K562 (cell line): ENCODE measurements at regions not wholly inside any gene's neighbourhood (a gene's known extent, or its start where the extent isn't known, plus 50 kb on each side); places are given as distances from the start of the nearest gene placed in this dataset.

Experiments
- ATAC-seq: fragments of 200-7000 bp; cut with Tn5 transposase; 3 replicates; pipeline ENCODE4 v1.9.1; 2020; ENCODE audit warnings: moderate library complexity
- BruUV-seq: library from RNA; stranded (reverse); fragments of 400-500 nt; replicated peaks from 2 replicates; lab custom pipeline; 2021; lab: Mats Ljungman, UMichigan
- CTCF ChIA-PET: fragments of 300-600 bp; formaldehyde crosslinking; extraction: SDS; loops from one replicate; lab custom pipeline; 2021; ENCODE audit warnings: low intra/inter-chr PET ratio; lab: Yijun Ruan, JAX
- POLR2A ChIA-PET: fragments of 300-600, 350-650 bp; sonication (Branson Sonifier 250); formaldehyde crosslinking; extraction: SDS; loops from one replicate; lab custom pipeline; 2021; ENCODE audit warnings: antibody characterized with exemption, inconsistent platforms; lab: Yijun Ruan, JAX
- DNase-seq, 4 experiments: peaks; one replicate each; pipeline versions ENCODE4 v3.0.0 to v3.0.0-alpha.2; 2011 to 2018; ENCODE audit warnings: low spot score in 3 of 4, mixed read lengths in 3 of 4; ENCODE audit errors: extremely low read depth in 1 of 4
- FAIRE-seq: peaks from 2 replicates; lab custom pipeline; 2011; peaks lifted over from hg19 to GRCh38; lab: Jason Lieb, UNC
- H2AFZ ChIP-seq: 2 replicates; pipeline ENCODE4 v1.6.0; 2011; ENCODE audit warnings: low read depth, low read length, control low read depth, inconsistent platforms
- H3K27ac ChIP-seq: fragments of 200-600 bp; 3 replicates; pipeline ENCODE4 v1.8.0; 2011; ENCODE audit warnings: low read depth, mild to moderate bottlenecking, control low read depth, inconsistent platforms, low read length, moderate library complexity, mixed read lengths; ENCODE audit errors: extremely low read depth
- H3K27me3 ChIP-seq, 2 experiments: fragments of 300-600 bp in 1 of 2; 2 replicates in 1 of 2; 3 replicates in 1 of 2; pipeline versions ENCODE4 v1.6.0 to v1.8.0; 2011; ENCODE audit warnings: inconsistent platforms in 2 of 2, low read length in 2 of 2, mild to moderate bottlenecking in 1 of 2, mixed read lengths in 1 of 2, moderate library complexity in 1 of 2; ENCODE audit not compliant: control insufficient read depth in 2 of 2, insufficient read depth in 2 of 2
- H3K36me3 ChIP-seq: fragments of 300-600 bp; 3 replicates; pipeline ENCODE4 v1.8.0; 2011; ENCODE audit warnings: mild to moderate bottlenecking, low read length, inconsistent platforms; ENCODE audit not compliant: control insufficient read depth, insufficient read depth
- H3K4me1 ChIP-seq, 2 experiments: fragments of 200-600 bp in 1 of 2; replicated peaks in 1 of 2; 2 replicates in 1 of 2; 3 replicates in 1 of 2; pipeline versions ENCODE4 v1.5.1 to v1.8.0; 2011; ENCODE audit warnings: inconsistent platforms in 2 of 2, low read length in 2 of 2, mild to moderate bottlenecking in 1 of 2, mixed read lengths in 1 of 2, moderate library complexity in 1 of 2; ENCODE audit not compliant: control insufficient read depth in 2 of 2, insufficient read depth in 2 of 2
- H3K4me2 ChIP-seq: 2 replicates; pipeline ENCODE4 v1.6.1; 2011; ENCODE audit warnings: low read length, control low read depth, inconsistent platforms, mixed read lengths; ENCODE audit not compliant: insufficient read depth
- H3K4me3 ChIP-seq: fragments of 200-600 bp; sonication (generic), shearing (Covaris generic); 2 replicates; pipeline ENCODE4 v1.5.1; 2016; ENCODE audit warnings: control low read depth, inconsistent platforms
- H3K79me2 ChIP-seq: fragments of 200-600 bp; 3 replicates; pipeline ENCODE4 v1.8.0; 2011; ENCODE audit warnings: low read length, inconsistent platforms; ENCODE audit not compliant: control insufficient read depth, insufficient read depth
- H3K9ac ChIP-seq, 2 experiments: 2 replicates each; pipeline versions ENCODE4 v1.6.0 to v1.6.1; 2011; ENCODE audit warnings: low read depth in 2 of 2, low read length in 2 of 2, control low read depth in 1 of 2, inconsistent platforms in 1 of 2, mild to moderate bottlenecking in 1 of 2, mixed read lengths in 1 of 2; ENCODE audit not compliant: insufficient read depth in 1 of 2
- H3K9me1 ChIP-seq: one replicate; pipeline ENCODE4 v1.6.0; 2011; ENCODE audit warnings: inconsistent platforms, mild to moderate bottlenecking, low read length, moderate library complexity; ENCODE audit not compliant: control insufficient read depth, insufficient read depth
- H3K9me3 ChIP-seq: replicated peaks from 2 replicates; pipeline ENCODE4 v1.5.1; 2011; ENCODE audit warnings: low read depth, low read length, inconsistent platforms; ENCODE audit not compliant: control insufficient read depth, insufficient read depth
- H4K20me1 ChIP-seq: replicated peaks from 2 replicates; pipeline ENCODE4 v1.6.1; 2011; ENCODE audit warnings: low read length, inconsistent platforms, mixed read lengths; ENCODE audit not compliant: control insufficient read depth, insufficient read depth
- BCOR ChIP-seq: fragments of 450-650 bp; IDR thresholded peaks from 2 replicates; pipeline ENCODE4 v1.6.1; 2016
- E2F1 ChIP-seq: sonication (generic); formaldehyde crosslinking; IDR thresholded peaks from 2 replicates; pipeline ENCODE4 v1.8.1; 2023; ENCODE audit warnings: mild to moderate bottlenecking, missing genetic modification reagents, moderate library complexity
- GATAD2B ChIP-seq: fragments of 450-650 bp; IDR thresholded peaks from 2 replicates; pipeline ENCODE4 v1.6.1; 2017; ENCODE audit warnings: mild to moderate bottlenecking, borderline replicate concordance
- KLF1 ChIP-seq: fragments of 450-650 bp; IDR thresholded peaks from 2 replicates; pipeline ENCODE4 v1.6.1; 2016; ENCODE audit warnings: missing genetic modification characterization, missing compliant biosample characterization
- LCOR ChIP-seq: sonication (generic); formaldehyde crosslinking; IDR thresholded peaks from 2 replicates; pipeline ENCODE4 v1.8.0; 2022; ENCODE audit warnings: mild to moderate bottlenecking, missing genetic modification reagents
- MCM7 ChIP-seq, 2 experiments: fragments of 450-650 bp; IDR thresholded peaks; 2 replicates each; pipeline ENCODE4 v1.6.1; 2016 to 2018
- PHB ChIP-seq: fragments of 250-450 bp; sonication (Bioruptor Pico); IDR thresholded peaks from 2 replicates; pipeline ENCODE4 v1.5.0; 2021
- TCF7L2 ChIP-seq: fragments of 150-350 bp; IDR thresholded peaks from 2 replicates; pipeline ENCODE4 v1.6.1; 2016; ENCODE audit warnings: low read depth, mild to moderate bottlenecking, low read length, moderate library complexity
- ZBTB40 ChIP-seq, 2 experiments: fragments of 450-650 bp in 1 of 2; sonication (generic) in 1 of 2; formaldehyde crosslinking in 1 of 2; IDR thresholded peaks; 2 replicates each; pipeline versions ENCODE4 v1.7.1 to v1.9.0; 2016 to 2022; ENCODE audit warnings: inconsistent platforms in 1 of 2, mild to moderate bottlenecking in 1 of 2, missing genetic modification reagents in 1 of 2
- ZNF398 ChIP-seq: fragments of 250-450 bp; sonication (Bioruptor Pico); IDR thresholded peaks from 2 replicates; pipeline ENCODE4 v1.8.0; 2021; ENCODE audit warnings: moderate library complexity, mild to moderate bottlenecking, inconsistent platforms
- ZNF561 ChIP-seq: fragments of 450-650 bp; formaldehyde crosslinking; conservative IDR thresholded peaks from 2 replicates; pipeline ENCODE4 v1.4.0; 2020; ENCODE audit warnings: mild to moderate bottlenecking, moderate library complexity
- WGBS: fragments of 100-300 bp; shearing (Covaris generic); methylation state at CpG from one replicate; pipeline ENCODE4 v1.1.6; 2016; ENCODE audit warnings: low coverage, mixed read lengths; ENCODE audit not compliant: insufficient coverage; ENCODE audit errors: missing lambda C conversion rate; 5-methylcytosine and 5-hydroxymethylcytosine counted together
- in situ Hi-C: fragments of 300-500 bp; cut with MboI; formaldehyde crosslinking; loops from 4 replicates; pipeline ENCODE4 v1.15.0; 2018; ENCODE audit warnings: inconsistent platforms, mixed read lengths
- intact Hi-C: fragments of 100-400 bp; cut with micrococcal nuclease; formaldehyde crosslinking; loops from 2 replicates; pipeline ENCODE4 v1.14.2; 2022

- TF ChIP-seq KLF1 (tag) (no peak), LCOR (no peak), GATAD2B (no peak), ZNF561 (CRISPR knock-in tag) (no peak), ZNF398 (CRISPR knock-in tag) (no peak), TCF7L2 (no peak), PHB (CRISPR knock-in tag) (no peak), MCM7 (IDR thresholded peaks at IDR 0.05) (no peak)
These were observed 202.6 kb downstream of the ZIC5 start (continued) for GRCh38 chr13:99768986-99769385.

GRCh38 chr13:99766641-99767045 is 204.9 kb downstream of the ZIC5 start:
- Histone ChIP-seq H3K4me1 (no peaks in the 10 kb centered on the region), H3K79me2 (no peaks in the 10 kb centered on the region), H3K36me3 (no peaks in the 10 kb centered on the region), H2AFZ (no peak overlapping the region), H3K27ac (no peak overlapping the region), H3K4me3 (no peak overlapping the region), H3K27me3 (no peaks in the 10 kb centered on the region), H3K9me3 (no peaks in the 10 kb centered on the region; the same call in 1 of the 2 replicates), H3K4me2 (no peak overlapping the region), H3K9ac (no peak overlapping the region), H3K9me1 (no peaks in the 10 kb centered on the region), H4K20me1 (no peaks in the 10 kb centered on the region)
- ChIA-PET CTCF (no interaction called here), POLR2A (no interaction called here)
- ATAC-seq = no peak
- intact Hi-C loops (no loop called here), in situ Hi-C loops (no loop called here)
- no peak for DNase-seq
- WGBS = 0% methylated on average over 2 of the region's 2 CpGs
- no peak for FAIRE-seq
- no TSS peak for BruUV-seq
- TF ChIP-seq ZBTB40 (IDR thresholded peaks at IDR 0.05) = no peak
- TF ChIP-seq ZBTB40 (CRISPR knock-in tag; IDR thresholded peaks at IDR 0.05) = no peak
- TF ChIP-seq E2F1 (CRISPR knock-in tag) = no peak
- TF ChIP-seq BCOR = no peak
